K562 (cell line): ENCODE measurements at regions not wholly inside any gene's neighbourhood (a gene's known extent, or its start where the extent isn't known, plus 50 kb on each side); places are given as distances from the start of the nearest gene placed in this dataset.
A peak's percentile ranks its signal among the peaks of the same experiment; 100 is the strongest.

Source experiments
- BDP1 ChIP-seq: IDR thresholded peaks from 3 replicates; pipeline ENCODE4 v1.6.1; 2011; ENCODE audit not compliant: insufficient read length, insufficient read depth
- CBX8 ChIP-seq: fragments of 200-600 bp; sonication (generic); IDR thresholded peaks from 2 replicates; pipeline ENCODE4 v1.6.1; 2012; ENCODE audit warnings: borderline replicate concordance, mixed run types, low read depth, mild to moderate bottlenecking, moderate library complexity, mixed read lengths, low read length, control low read depth, inconsistent platforms; ENCODE audit not compliant: poor library complexity, severe bottlenecking; ENCODE audit errors: extremely low read depth
- DPF2 ChIP-seq: fragments of 450-650 bp; IDR thresholded peaks from 2 replicates; pipeline ENCODE4 v1.6.1; 2016
- FOXJ3 ChIP-seq: sonication (generic); formaldehyde crosslinking; IDR thresholded peaks from 2 replicates; pipeline ENCODE4 v1.4.0; 2020; ENCODE audit warnings: mild to moderate bottlenecking, missing genetic modification reagents
- HNRNPLL ChIP-seq: fragments of 200-400 bp; formaldehyde crosslinking; IDR thresholded peaks from 2 replicates; pipeline ENCODE4 v1.6.1; 2017; ENCODE audit warnings: low read length, low read depth, mild to moderate bottlenecking; ENCODE audit not compliant: poor library complexity, severe bottlenecking
- MYC ChIP-seq, 2 experiments: fragments of 250-450 bp in 1 of 2; sonication (Bioruptor Pico) in 1 of 2; IDR thresholded peaks; 2 replicates each; pipeline versions ENCODE4 v1.5.1 to v1.6.1; 2012 to 2021; ENCODE audit warnings: low read depth in 2 of 2, borderline replicate concordance in 1 of 2, improper control_type of control experiment in 1 of 2, low read length in 1 of 2, mild to moderate bottlenecking in 1 of 2, moderate library complexity in 1 of 2
- NR3C1 ChIP-seq: sonication (generic); formaldehyde crosslinking; IDR thresholded peaks from 2 replicates; pipeline ENCODE4 v1.8.1; 2022; ENCODE audit warnings: missing genetic modification reagents
- PHF20 ChIP-seq: fragments of 450-650 bp; IDR thresholded peaks from 2 replicates; pipeline ENCODE4 v1.6.1; 2018; ENCODE audit not compliant: partially characterized antibody
- SMARCA4 ChIP-seq: fragments of 450-650 bp; IDR thresholded peaks from 2 replicates; pipeline ENCODE4 v1.6.1; 2016
- STAT5B ChIP-seq: fragments of 250-450 bp; sonication (Bioruptor Pico); IDR thresholded peaks from 2 replicates; pipeline ENCODE4 v1.8.0; 2021; ENCODE audit warnings: mild to moderate bottlenecking, inconsistent platforms
- ZBTB11 ChIP-seq, 3 experiments: fragments of 200-800 bp in 1 of 3; fragments of 250-450 bp in 1 of 3; fragments of 450-650 bp in 1 of 3; sonication (Bioruptor Pico) in 1 of 3; sonication (Bioruptor generic) in 1 of 3; formaldehyde crosslinking in 1 of 3; IDR thresholded peaks; 2 replicates each; pipeline versions ENCODE4 v1.6.1 to v1.8.0; 2016 to 2022; ENCODE audit warnings: mild to moderate bottlenecking in 2 of 3, missing genetic modification characterization in 2 of 3, missing compliant biosample characterization in 1 of 3, moderate library complexity in 1 of 3
- ZKSCAN3 ChIP-seq: fragments of 250-450 bp; sonication (Bioruptor Pico); IDR thresholded peaks from 2 replicates; pipeline ENCODE4 v1.4.0; 2020
- ZNF124 ChIP-seq: sonication (generic); formaldehyde crosslinking; IDR thresholded peaks from 2 replicates; pipeline ENCODE4 v1.8.1; 2022; ENCODE audit warnings: missing genetic modification reagents
- ZNF263 ChIP-seq: sonication (generic); formaldehyde crosslinking; IDR thresholded peaks from 2 replicates; pipeline ENCODE4 v1.8.0; 2022; ENCODE audit warnings: mild to moderate bottlenecking, missing genetic modification reagents, borderline replicate concordance
- ZNF395 ChIP-seq: fragments of 200-800 bp; sonication (Bioruptor generic); IDR thresholded peaks from 2 replicates; pipeline ENCODE4 v1.6.1; 2017; ENCODE audit warnings: missing genetic modification characterization, missing compliant biosample characterization
- ZNF444 ChIP-seq: fragments of 250-450 bp; sonication (Bioruptor Pico); IDR thresholded peaks from 2 replicates; pipeline ENCODE4 v1.4.0; 2020; ENCODE audit warnings: mild to moderate bottlenecking, moderate library complexity
- ZNF589 ChIP-seq: fragments of 200-800 bp; sonication (Bioruptor generic); IDR thresholded peaks from 2 replicates; pipeline ENCODE4 v1.6.1; 2016; ENCODE audit warnings: low read depth, missing genetic modification characterization, missing compliant biosample characterization
- TF ChIP-seq, protein P1 (sequence below): sonication (generic); formaldehyde crosslinking; IDR thresholded peaks from 2 replicates; pipeline ENCODE4 v1.8.1; 2022; ENCODE audit warnings: missing genetic modification reagents
- TF ChIP-seq, protein P2 (sequence below): fragments of 250-450 bp; sonication (Bioruptor Pico); IDR thresholded peaks from 2 replicates; pipeline ENCODE4 v1.4.0; 2020; ENCODE audit warnings: mild to moderate bottlenecking, moderate library complexity, borderline replicate concordance

GRCh38 chr7:29647020-29647654, 83.5 kb downstream of the PRR15 start (continued):
- TF ChIP-seq CBX8 (no peak), ZNF395 (CRISPR knock-in tag) (no peak), ZBTB11 (CRISPR knock-in tag; IDR thresholded peaks at IDR 0.05) (0 out of 6 replicates have a peak, but pooled peaks of 1 of the 3 experiments have one; percentile 39), PHF20 (no peak), ZNF444 (CRISPR knock-in tag) (no peak), ZNF263 (CRISPR knock-in tag) (no peak), HNRNPLL (no peak), STAT5B (CRISPR knock-in tag) (no peak), ZNF589 (CRISPR knock-in tag) (no peak), ZKSCAN3 (no peak), DPF2 (peak; percentile 97), BDP1 (no peak), SMARCA4 (peak; percentile 97), ZNF124 (no peak), NR3C1 (no peak), MYC (IDR thresholded peaks at IDR 0.05; ENCODE audit: low read depth, low read length) (no peak), MYC (CRISPR knock-in tag; IDR thresholded peaks at IDR 0.05; ENCODE audit: borderline replicate concordance, low read depth) (no peak), FOXJ3 (CRISPR knock-in tag) (no peak)
- TF ChIP-seq, protein P1, sequence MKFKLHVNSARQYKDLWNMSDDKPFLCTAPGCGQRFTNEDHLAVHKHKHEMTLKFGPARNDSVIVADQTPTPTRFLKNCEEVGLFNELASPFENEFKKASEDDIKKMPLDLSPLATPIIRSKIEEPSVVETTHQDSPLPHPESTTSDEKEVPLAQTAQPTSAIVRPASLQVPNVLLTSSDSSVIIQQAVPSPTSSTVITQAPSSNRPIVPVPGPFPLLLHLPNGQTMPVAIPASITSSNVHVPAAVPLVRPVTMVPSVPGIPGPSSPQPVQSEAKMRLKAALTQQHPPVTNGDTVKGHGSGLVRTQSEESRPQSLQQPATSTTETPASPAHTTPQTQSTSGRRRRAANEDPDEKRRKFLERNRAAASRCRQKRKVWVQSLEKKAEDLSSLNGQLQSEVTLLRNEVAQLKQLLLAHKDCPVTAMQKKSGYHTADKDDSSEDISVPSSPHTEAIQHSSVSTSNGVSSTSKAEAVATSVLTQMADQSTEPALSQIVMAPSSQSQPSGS = no peak
- TF ChIP-seq, protein P2, sequence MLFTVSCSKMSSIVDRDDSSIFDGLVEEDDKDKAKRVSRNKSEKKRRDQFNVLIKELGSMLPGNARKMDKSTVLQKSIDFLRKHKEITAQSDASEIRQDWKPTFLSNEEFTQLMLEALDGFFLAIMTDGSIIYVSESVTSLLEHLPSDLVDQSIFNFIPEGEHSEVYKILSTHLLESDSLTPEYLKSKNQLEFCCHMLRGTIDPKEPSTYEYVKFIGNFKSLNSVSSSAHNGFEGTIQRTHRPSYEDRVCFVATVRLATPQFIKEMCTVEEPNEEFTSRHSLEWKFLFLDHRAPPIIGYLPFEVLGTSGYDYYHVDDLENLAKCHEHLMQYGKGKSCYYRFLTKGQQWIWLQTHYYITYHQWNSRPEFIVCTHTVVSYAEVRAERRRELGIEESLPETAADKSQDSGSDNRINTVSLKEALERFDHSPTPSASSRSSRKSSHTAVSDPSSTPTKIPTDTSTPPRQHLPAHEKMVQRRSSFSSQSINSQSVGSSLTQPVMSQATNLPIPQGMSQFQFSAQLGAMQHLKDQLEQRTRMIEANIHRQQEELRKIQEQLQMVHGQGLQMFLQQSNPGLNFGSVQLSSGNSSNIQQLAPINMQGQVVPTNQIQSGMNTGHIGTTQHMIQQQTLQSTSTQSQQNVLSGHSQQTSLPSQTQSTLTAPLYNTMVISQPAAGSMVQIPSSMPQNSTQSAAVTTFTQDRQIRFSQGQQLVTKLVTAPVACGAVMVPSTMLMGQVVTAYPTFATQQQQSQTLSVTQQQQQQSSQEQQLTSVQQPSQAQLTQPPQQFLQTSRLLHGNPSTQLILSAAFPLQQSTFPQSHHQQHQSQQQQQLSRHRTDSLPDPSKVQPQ = no peak
